A673 (cell line): ENCODE measurements at regions not wholly inside any gene's neighbourhood (a gene's known extent, or its start where the extent isn't known, plus 50 kb on each side); places are given as distances from the start of the nearest gene placed in this dataset.

ENCODE experiments used
- BruUV-seq: library from RNA; stranded (reverse); fragments of 400-500 nt; replicated peaks from 2 replicates; lab custom pipeline; 2021; lab: Mats Ljungman, UMichigan
- CTCF ChIA-PET: fragments of 300-600 bp; sonication (Branson Sonifier 250); formaldehyde crosslinking; loops from one replicate; lab custom pipeline; 2022; ENCODE audit warnings: antibody characterized with exemption; lab: Charles Lee
- POLR2A ChIA-PET: fragments of 300-600 bp; sonication (Branson Sonifier 250); formaldehyde crosslinking; loops from one replicate; lab custom pipeline; 2022; ENCODE audit warnings: antibody characterized with exemption; ENCODE audit not compliant: low non-redundant PET; lab: Charles Lee
- DNase-seq: peaks from one replicate; pipeline ENCODE4 v3.0.0-alpha.2; 2015; ENCODE audit warnings: low spot score
- H3K27ac ChIP-seq: fragments of 200-600 bp; sonication (generic); 2 replicates; pipeline ENCODE4 v1.5.1; 2016; ENCODE audit warnings: mixed run types, low read depth, mild to moderate bottlenecking, mixed read lengths, antibody characterized with exemption, low read length; ENCODE audit not compliant: poor library complexity, severe bottlenecking
- H3K27me3 ChIP-seq: fragments of 200-600 bp; sonication (generic); replicated peaks from 2 replicates; pipeline ENCODE4 v1.6.1; 2017; ENCODE audit warnings: mixed run types, low read depth, mild to moderate bottlenecking, mixed read lengths, antibody characterized with exemption, low read length; ENCODE audit not compliant: insufficient read depth, poor library complexity
- H3K36me3 ChIP-seq: fragments of 200-600 bp; sonication (generic); 2 replicates; pipeline ENCODE4 v1.6.1; 2016; ENCODE audit warnings: mixed run types, mild to moderate bottlenecking, mixed read lengths, antibody characterized with exemption, low read length; ENCODE audit not compliant: insufficient read depth, poor library complexity, severe bottlenecking
- H3K4me1 ChIP-seq: fragments of 200-600 bp; sonication (generic); 2 replicates; pipeline ENCODE4 v1.6.1; 2017; ENCODE audit warnings: mixed run types, mild to moderate bottlenecking, mixed read lengths, antibody characterized with exemption, low read length; ENCODE audit not compliant: insufficient read depth, poor library complexity, severe bottlenecking
- H3K4me3 ChIP-seq: fragments of 200-600 bp; sonication (generic); 2 replicates; pipeline ENCODE4 v1.5.1; 2016; ENCODE audit warnings: low read depth, mixed run types, mild to moderate bottlenecking, mixed read lengths, low read length; ENCODE audit not compliant: poor library complexity, severe bottlenecking
- H3K9me3 ChIP-seq: fragments of 200-600 bp; sonication (generic); 2 replicates; pipeline ENCODE4 v1.6.1; 2016; ENCODE audit warnings: mixed run types, low read depth, mild to moderate bottlenecking, mixed read lengths, antibody characterized with exemption, low read length; ENCODE audit not compliant: poor library complexity, severe bottlenecking
- EZH2 ChIP-seq: fragments of 200-600 bp; sonication (generic); IDR thresholded peaks from 2 replicates; pipeline ENCODE4 v1.6.1; 2017; ENCODE audit warnings: borderline replicate concordance, low read depth, mild to moderate bottlenecking, mixed read lengths, antibody characterized with exemption, low read length; ENCODE audit not compliant: poor library complexity, severe bottlenecking
- intact Hi-C: fragments of 100-400 bp; cut with micrococcal nuclease; formaldehyde crosslinking; loops from one replicate; pipeline ENCODE4 v1.10.0; 2022; ENCODE audit not compliant: unreplicated experiment
- TF ChIP-seq, protein P1 (sequence below): fragments of 300-800, 200-600 bp; sonication (generic); conservative IDR thresholded peaks from 2 replicates; pipeline ENCODE4 v1.5.1; 2017; ENCODE audit warnings: low read depth, mild to moderate bottlenecking, antibody characterized with exemption, low read length, moderate library complexity, mixed read lengths

- POLR2A ChIA-PET, result no interaction called here
Observed at GRCh38 chrX:134174273-134174660, 62.7 kb upstream of the CCDC160 start.

DNA sequence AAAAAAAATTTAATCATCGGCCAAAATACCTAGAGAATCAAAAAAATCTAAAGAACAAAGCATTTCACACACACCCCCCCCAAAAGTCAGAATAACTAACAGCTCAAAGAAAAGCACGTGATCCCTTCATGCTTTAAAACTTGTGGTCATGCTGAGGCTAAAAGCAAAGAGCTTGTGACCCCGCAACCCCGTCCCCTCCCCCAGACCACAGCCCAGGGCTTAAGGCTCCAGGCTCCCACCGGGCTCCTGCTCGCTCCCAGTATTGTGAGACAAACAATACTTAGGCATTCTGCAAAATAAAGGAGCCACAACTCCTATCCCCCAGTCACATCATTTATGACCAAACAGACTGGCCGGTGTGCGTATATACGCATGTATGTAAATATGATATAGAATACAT, 62.1 kb upstream of the CCDC160 start:
- ChIA-PET POLR2A (no interaction called here), CTCF (interaction anchor here (0.6 kb wide), 2 partner anchors 106 to 1968 kb away, joined by 4 to 5 read pairs; no protein-coding TSS in a partner anchor)
- no peaks in the 10 kb centered on the region for H3K36me3 ChIP-seq
- no peak overlapping the region for H3K4me3 ChIP-seq
- H3K9me3 ChIP-seq, result no peaks in the 10 kb centered on the region
- DNase-seq, result no peak
- intact Hi-C loops, result no loop called here
- peaks cover 91% of the 10 kb centered on the region for H3K27me3 ChIP-seq
- no TSS peak for BruUV-seq
- no peak overlapping the region for H3K27ac ChIP-seq
- H3K4me1 ChIP-seq, result no peaks in the 10 kb centered on the region
- no peak for TF ChIP-seq EZH2
- TF ChIP-seq, protein P1, sequence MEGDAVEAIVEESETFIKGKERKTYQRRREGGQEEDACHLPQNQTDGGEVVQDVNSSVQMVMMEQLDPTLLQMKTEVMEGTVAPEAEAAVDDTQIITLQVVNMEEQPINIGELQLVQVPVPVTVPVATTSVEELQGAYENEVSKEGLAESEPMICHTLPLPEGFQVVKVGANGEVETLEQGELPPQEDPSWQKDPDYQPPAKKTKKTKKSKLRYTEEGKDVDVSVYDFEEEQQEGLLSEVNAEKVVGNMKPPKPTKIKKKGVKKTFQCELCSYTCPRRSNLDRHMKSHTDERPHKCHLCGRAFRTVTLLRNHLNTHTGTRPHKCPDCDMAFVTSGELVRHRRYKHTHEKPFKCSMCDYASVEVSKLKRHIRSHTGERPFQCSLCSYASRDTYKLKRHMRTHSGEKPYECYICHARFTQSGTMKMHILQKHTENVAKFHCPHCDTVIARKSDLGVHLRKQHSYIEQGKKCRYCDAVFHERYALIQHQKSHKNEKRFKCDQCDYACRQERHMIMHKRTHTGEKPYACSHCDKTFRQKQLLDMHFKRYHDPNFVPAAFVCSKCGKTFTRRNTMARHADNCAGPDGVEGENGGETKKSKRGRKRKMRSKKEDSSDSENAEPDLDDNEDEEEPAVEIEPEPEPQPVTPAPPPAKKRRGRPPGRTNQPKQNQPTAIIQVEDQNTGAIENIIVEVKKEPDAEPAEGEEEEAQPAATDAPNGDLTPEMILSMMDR, result no peak

More at GRCh38 chrX:134174273-134174660, 62.7 kb upstream of the CCDC160 start:
- Histone ChIP-seq H3K36me3 (no peaks in the 10 kb centered on the region), H3K9me3 (no peaks in the 10 kb centered on the region), H3K27me3 (peaks cover 86% of the 10 kb centered on the region), H3K27ac (no peak overlapping the region), H3K4me3 (no peak overlapping the region), H3K4me1 (no peaks in the 10 kb centered on the region)
- no peak for DNase-seq
- BruUV-seq, result no TSS peak
- TF ChIP-seq, protein P1, result no peak
- TF ChIP-seq EZH2, result no peak
- intact Hi-C loops, result no loop called here
- CTCF ChIA-PET, result interaction anchor here (0.6 kb wide), 2 partner anchors 105 to 1967 kb away, joined by 4 to 5 read pairs; no protein-coding TSS in a partner anchor

GRCh38 chrX:134177527-134177926, 59.5 kb upstream of the CCDC160 start:
- no TSS peak for BruUV-seq
- Histone ChIP-seq H3K4me3 (no peak overlapping the region), H3K4me1 (no peaks in the 10 kb centered on the region), H3K9me3 (no peaks in the 10 kb centered on the region), H3K27me3 (peaks cover 81% of the 10 kb centered on the region), H3K27ac (no peak overlapping the region), H3K36me3 (no peaks in the 10 kb centered on the region)
- ChIA-PET CTCF (no interaction called here), POLR2A (no interaction called here)
- TF ChIP-seq EZH2, result no peak
- TF ChIP-seq, protein P1, result no peak
- no peak for DNase-seq
- intact Hi-C loops, result no loop called here
